PC-9 (cell line): ENCODE measurements at regions not wholly inside any gene's neighbourhood (a gene's known extent, or its start where the extent isn't known, plus 50 kb on each side); places are given as distances from the start of the nearest gene placed in this dataset.

ENCODE experiments used
- CTCF ChIP-seq: fragments of 200-600 bp; sonication (generic); conservative IDR thresholded peaks from 2 replicates; pipeline ENCODE4 v1.6.1; 2017; ENCODE audit warnings: mixed run types, antibody characterized with exemption, mild to moderate bottlenecking, moderate library complexity
- EZH2 ChIP-seq: fragments of 200-600 bp; sonication (generic); IDR thresholded peaks from 2 replicates; pipeline ENCODE4 v1.8.0; 2017; ENCODE audit warnings: antibody characterized with exemption, low read depth

GRCh38 chr9:99466104-99466503 lies 244.0 kb downstream of the SEC61B start:
- TF ChIP-seq CTCF (no peak), EZH2 (no peak)
